IPS-15b (cell line): ENCODE measurements at regions not wholly inside any gene's neighbourhood (a gene's known extent, or its start where the extent isn't known, plus 50 kb on each side); places are given as distances from the start of the nearest gene placed in this dataset.

Experiments
- H3K27me3 ChIP-seq: one replicate; pipeline ENCODE4 v1.6.1; 2013; ENCODE audit warnings: low read length; ENCODE audit not compliant: control insufficient read depth, insufficient read depth
- H3K36me3 ChIP-seq: one replicate; pipeline ENCODE4 v1.6.1; 2013; ENCODE audit warnings: low read length; ENCODE audit not compliant: control insufficient read depth, insufficient read depth
- H3K4me1 ChIP-seq: one replicate; pipeline ENCODE4 v1.6.1; 2013; ENCODE audit warnings: mild to moderate bottlenecking, low read length; ENCODE audit not compliant: control insufficient read depth, insufficient read depth
- H3K4me3 ChIP-seq: one replicate; pipeline ENCODE4 v1.5.1; 2013; ENCODE audit warnings: low read depth, low read length
- H3K9ac ChIP-seq: one replicate; pipeline ENCODE4 v1.6.1; 2013; ENCODE audit warnings: low read depth, mild to moderate bottlenecking, low read length
- H3K9me3 ChIP-seq: one replicate; pipeline ENCODE4 v1.6.1; 2013; ENCODE audit warnings: mild to moderate bottlenecking, low read length; ENCODE audit not compliant: control insufficient read depth, insufficient read depth

DNA sequence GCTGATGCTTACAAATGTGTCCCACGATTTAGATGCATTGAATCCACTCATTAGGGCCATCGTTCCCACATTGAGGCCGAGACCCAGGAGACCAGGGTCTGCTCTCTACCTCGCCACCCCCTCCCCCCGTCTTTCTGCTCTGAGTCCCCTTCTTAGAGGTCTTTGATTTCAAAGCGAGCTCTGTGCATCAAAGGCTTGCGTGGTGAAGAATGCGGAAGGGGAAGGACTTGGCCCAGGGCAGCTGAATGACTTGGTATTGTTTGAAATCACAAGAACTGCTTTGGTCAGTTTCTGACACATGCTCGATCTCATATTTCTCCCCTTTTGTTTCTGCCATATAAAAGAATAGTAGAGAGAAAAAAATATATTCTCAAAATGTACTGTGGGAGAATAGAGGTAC lies 78.3 kb upstream of the IRX1 start:
- H3K4me1 ChIP-seq: peaks cover 7% of the 10 kb centered on the region
- H3K27me3 ChIP-seq: no peaks in the 10 kb centered on the region
- no peak overlapping the region for H3K4me3 ChIP-seq
- no peak overlapping the region for H3K9ac ChIP-seq
- H3K9me3 ChIP-seq: no peaks in the 10 kb centered on the region
- H3K36me3 ChIP-seq: no peaks in the 10 kb centered on the region

GRCh38 chr5:3512361-3513095 lies 83.1 kb upstream of the IRX1 start:
- no peaks in the 10 kb centered on the region for H3K9me3 ChIP-seq
- H3K9ac ChIP-seq: no peak overlapping the region
- no peaks in the 10 kb centered on the region for H3K36me3 ChIP-seq
- H3K4me3 ChIP-seq: no peak overlapping the region
- H3K27me3 ChIP-seq: no peaks in the 10 kb centered on the region
- H3K4me1 ChIP-seq: peaks cover 4% of the 10 kb centered on the region

DNA sequence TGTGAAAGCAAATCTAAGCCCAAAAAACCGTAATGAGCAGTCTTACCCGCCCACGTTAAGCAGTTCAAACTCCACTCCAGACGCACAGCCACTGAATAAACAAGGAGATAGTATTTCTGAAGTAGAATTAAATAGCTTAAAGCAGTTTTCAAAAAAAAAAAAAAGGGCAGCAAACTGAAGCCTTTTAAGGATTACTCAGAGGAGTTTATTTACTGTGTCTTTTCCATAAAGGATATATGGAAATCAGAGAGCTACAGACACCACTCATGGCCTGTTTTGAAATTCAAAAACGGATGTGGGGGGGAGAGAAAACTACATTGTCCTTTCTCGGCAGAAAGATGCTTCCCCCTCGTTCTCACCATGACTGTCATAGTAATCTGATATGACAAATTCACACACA lies 83.7 kb upstream of the IRX1 start:
- Histone ChIP-seq H3K9me3 (no peaks in the 10 kb centered on the region), H3K9ac (no peak overlapping the region), H3K4me1 (no peaks in the 10 kb centered on the region), H3K27me3 (no peaks in the 10 kb centered on the region), H3K36me3 (no peaks in the 10 kb centered on the region), H3K4me3 (no peak overlapping the region)

GRCh38 chr5:3511519-3511918 lies 84.1 kb upstream of the IRX1 start:
- no peaks in the 10 kb centered on the region for H3K4me1 ChIP-seq

DNA sequence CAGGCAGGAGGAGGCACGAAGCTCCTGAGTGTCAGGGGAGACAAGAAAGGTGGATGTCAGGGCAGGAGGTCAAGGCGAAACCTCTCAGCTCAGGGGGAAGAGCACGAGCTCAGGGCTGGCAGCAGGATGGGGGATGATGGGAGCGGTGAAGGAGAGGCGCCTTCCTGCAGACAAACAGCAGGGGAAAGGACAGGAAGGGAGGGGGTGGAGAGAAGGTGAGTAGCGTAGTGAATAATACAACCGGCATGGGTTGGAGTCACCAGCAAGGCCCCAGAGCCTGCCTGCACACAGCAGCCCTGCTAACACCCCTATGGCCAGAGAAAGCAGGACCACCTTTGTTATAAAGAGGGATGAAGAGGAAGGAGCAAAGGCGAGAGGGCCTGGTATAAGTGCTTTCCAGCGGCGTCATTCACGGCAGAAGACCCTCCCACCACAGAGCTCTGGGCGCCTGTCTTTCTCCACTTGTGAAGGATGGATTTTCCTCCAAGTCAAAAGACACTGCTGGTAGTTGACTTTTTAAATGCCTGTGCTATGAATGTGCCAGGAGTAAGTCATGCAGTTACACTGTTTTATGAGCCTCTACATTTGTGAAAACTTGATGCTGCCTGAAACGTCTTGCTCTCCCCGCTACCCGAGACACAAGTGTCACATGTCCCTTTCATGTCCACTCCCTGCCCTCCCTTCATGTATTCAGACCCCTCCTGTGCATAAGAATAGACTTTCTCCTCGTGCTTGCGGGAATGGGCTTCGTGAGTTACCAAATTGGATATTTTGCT lies 84.8 kb upstream of the IRX1 start:
- Histone ChIP-seq H3K4me3 (no peak overlapping the region), H3K9ac (no peak overlapping the region), H3K4me1 (no peaks in the 10 kb centered on the region), H3K9me3 (no peaks in the 10 kb centered on the region), H3K36me3 (no peaks in the 10 kb centered on the region), H3K27me3 (no peaks in the 10 kb centered on the region)

More at GRCh38 chr5:3511519-3511918, 84.1 kb upstream of the IRX1 start:
- Histone ChIP-seq H3K36me3 (no peaks in the 10 kb centered on the region), H3K9ac (no peak overlapping the region), H3K4me3 (no peak overlapping the region), H3K27me3 (no peaks in the 10 kb centered on the region), H3K9me3 (no peaks in the 10 kb centered on the region)

GRCh38 chr5:3509290-3509689 lies 86.3 kb upstream of the IRX1 start:
- H3K36me3 ChIP-seq: no peaks in the 10 kb centered on the region
- H3K9ac ChIP-seq: no peak overlapping the region
- no peaks in the 10 kb centered on the region for H3K4me1 ChIP-seq
- H3K9me3 ChIP-seq: no peaks in the 10 kb centered on the region
- H3K27me3 ChIP-seq: no peaks in the 10 kb centered on the region
- H3K4me3 ChIP-seq: no peak overlapping the region

DNA sequence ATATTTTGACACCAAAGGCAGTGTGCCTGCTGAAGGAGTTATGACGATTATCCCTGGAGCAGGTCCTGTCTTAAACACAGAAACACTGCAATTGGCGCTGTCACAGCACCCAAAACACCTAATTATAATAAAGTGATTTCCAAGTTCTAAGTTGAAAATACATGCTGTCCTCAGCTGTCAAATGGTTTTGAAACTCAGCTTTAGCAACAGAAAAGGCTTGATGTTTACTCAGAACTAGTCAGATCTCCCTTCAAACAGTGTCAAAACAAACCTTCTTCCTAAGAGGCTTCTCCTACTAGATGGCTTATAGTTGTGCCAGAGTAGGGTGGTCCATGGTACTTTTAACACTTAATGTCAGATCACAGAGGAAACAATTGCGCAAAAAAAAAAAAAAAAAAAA lies 87.2 kb upstream of the IRX1 start:
- Histone ChIP-seq H3K4me1 (no peaks in the 10 kb centered on the region), H3K27me3 (no peaks in the 10 kb centered on the region), H3K9me3 (no peaks in the 10 kb centered on the region), H3K9ac (no peak overlapping the region), H3K4me3 (no peak overlapping the region), H3K36me3 (no peaks in the 10 kb centered on the region)

- Histone ChIP-seq H3K4me3 (no peak overlapping the region), H3K9me3 (no peaks in the 10 kb centered on the region), H3K27me3 (no peaks in the 10 kb centered on the region), H3K36me3 (no peaks in the 10 kb centered on the region), H3K9ac (no peak overlapping the region), H3K4me1 (no peaks in the 10 kb centered on the region)
These were observed 104.6 kb upstream of the IRX1 start for GRCh38 chr5:3490957-3491507.

DNA sequence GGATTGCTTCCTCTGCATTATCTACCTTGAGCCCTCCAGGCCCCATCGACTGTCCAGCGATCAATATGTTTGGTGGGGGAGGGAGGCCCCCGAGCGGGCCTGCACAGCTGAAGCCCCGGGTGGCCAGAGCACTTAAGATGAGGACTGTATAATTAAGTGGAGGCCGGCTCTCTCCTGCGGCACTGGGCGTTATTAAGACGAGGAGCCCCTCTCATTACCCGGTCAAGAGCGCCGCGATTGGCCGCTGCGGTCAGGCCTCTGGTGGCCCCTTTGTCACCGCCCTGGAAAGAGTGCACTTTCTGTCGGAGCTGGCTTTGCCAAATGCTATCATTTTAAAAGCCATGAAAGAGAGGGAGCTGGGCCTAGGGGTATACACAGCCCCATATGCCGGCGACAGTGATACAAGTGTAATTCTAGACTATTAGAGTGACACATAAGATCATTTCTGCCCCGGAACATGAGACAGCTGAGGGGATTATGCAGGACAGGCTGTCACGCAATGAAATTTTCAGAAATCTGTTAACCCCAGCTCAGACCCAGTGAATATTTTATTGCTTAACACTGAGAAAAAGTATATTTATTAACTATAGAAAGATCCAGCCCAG lies 106.3 kb upstream of the IRX1 start:
- Histone ChIP-seq H3K4me1 (no peaks in the 10 kb centered on the region), H3K9me3 (no peaks in the 10 kb centered on the region), H3K9ac (no peak overlapping the region), H3K27me3 (no peaks in the 10 kb centered on the region), H3K4me3 (no peak overlapping the region), H3K36me3 (no peaks in the 10 kb centered on the region)

- Histone ChIP-seq H3K9ac (no peak overlapping the region), H3K36me3 (no peaks in the 10 kb centered on the region), H3K4me3 (no peak overlapping the region), H3K27me3 (no peaks in the 10 kb centered on the region), H3K4me1 (no peaks in the 10 kb centered on the region), H3K9me3 (no peaks in the 10 kb centered on the region)
These were observed 110.8 kb upstream of the IRX1 start for GRCh38 chr5:3484836-3485235.

GRCh38 chr5:3481175-3481574 lies 114.5 kb upstream of the IRX1 start:
- Histone ChIP-seq H3K36me3 (no peaks in the 10 kb centered on the region), H3K9me3 (no peaks in the 10 kb centered on the region), H3K4me3 (no peak overlapping the region), H3K9ac (no peak overlapping the region), H3K4me1 (no peaks in the 10 kb centered on the region), H3K27me3 (no peaks in the 10 kb centered on the region)
